GM12892 (cell line): ENCODE measurements at regions not wholly inside any gene's neighbourhood (a gene's known extent, or its start where the extent isn't known, plus 50 kb on each side); places are given as distances from the start of the nearest gene placed in this dataset.
"Not testable (repeated sequence)": the region's sequence is repeated elsewhere in the genome, so short reads cannot be mapped to it uniquely, and the experiment has no call there.

Source experiments
- POLR2A ChIP-seq: IDR thresholded peaks from 2 replicates; pipeline ENCODE4 v1.6.1; 2011; ENCODE audit warnings: low read depth, low read length, control low read depth
- POLR2AphosphoS5 ChIP-seq: IDR thresholded peaks from 2 replicates; pipeline ENCODE4 v1.6.1; 2011; ENCODE audit warnings: low read depth, low read length, control low read depth
- TAF1 ChIP-seq: IDR thresholded peaks from 2 replicates; pipeline ENCODE4 v1.6.1; 2011; ENCODE audit warnings: low read depth, mild to moderate bottlenecking, control low read depth, low read length, borderline replicate concordance

GRCh38 chr6:93636987-93637664 lies 217.8 kb upstream of the EPHA7 start:
- TF ChIP-seq POLR2A, POLR2AphosphoS5, TAF1: not testable (repeated sequence)
